22Rv1 (cell line): ENCODE measurements at regions not wholly inside any gene's neighbourhood (a gene's known extent, or its start where the extent isn't known, plus 50 kb on each side); places are given as distances from the start of the nearest gene placed in this dataset.

Experiments used
- CTCF ChIP-seq: fragments of 450-650 bp; IDR thresholded peaks from 2 replicates; pipeline ENCODE4 v1.5.1; 2017; ENCODE audit warnings: mild to moderate bottlenecking
- ZFX ChIP-seq: fragments of 450-650 bp; IDR thresholded peaks from 2 replicates; pipeline ENCODE4 v1.6.1; 2017; ENCODE audit warnings: antibody characterized with exemption, borderline replicate concordance

DNA sequence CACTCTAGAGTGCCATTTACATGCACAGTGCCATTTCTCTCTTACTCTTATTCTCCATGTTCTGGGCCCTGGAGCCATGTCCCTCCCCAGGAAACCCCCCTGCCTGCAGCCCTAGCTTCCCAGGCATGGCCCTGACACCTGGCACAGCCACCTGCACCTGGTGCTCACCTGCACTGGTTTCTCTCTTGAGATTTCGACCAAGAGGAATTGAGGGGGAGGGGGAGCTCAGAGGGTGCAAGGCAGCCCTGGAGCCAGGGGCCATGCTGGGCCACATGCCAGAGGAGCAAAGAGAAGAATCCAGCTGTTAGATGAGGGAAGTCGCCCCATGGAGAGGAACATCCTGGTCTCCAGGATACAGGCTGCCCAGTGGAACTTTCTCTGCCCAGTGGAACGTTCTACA, 65.0 kb upstream of the RAPGEF1 start:
- no peak for TF ChIP-seq CTCF
- no peak for TF ChIP-seq ZFX
